ENCODE measurements at regions not wholly inside any gene's neighbourhood (a gene's known extent, or its start where the extent isn't known, plus 50 kb on each side); places are given as distances from the start of the nearest gene placed in this dataset.

DNA sequence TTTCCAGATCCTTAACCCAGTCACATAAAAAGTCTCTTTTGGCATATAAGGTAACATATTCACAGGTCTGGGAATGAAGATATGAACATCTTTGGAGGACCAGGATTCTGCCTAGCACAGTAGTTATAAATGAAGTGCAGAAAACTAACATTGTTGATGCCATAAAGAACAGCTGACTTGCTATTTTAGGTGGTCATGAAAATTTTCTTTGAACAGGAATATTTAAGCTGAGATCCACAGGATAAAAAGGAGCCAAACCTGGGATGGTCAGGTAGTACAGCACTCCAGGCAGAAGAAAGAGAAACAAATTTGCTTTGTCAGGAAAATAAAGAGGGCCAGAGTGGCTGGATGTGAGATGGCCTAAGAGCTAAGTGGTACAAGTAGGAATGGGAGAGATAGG lies 80.0 kb downstream of the CENPW start:
- FAIRE-seq (no peak), DNase-seq (ENCODE audit: extremely low spot score, insufficient read length, low read depth) (no peak)

DNA sequence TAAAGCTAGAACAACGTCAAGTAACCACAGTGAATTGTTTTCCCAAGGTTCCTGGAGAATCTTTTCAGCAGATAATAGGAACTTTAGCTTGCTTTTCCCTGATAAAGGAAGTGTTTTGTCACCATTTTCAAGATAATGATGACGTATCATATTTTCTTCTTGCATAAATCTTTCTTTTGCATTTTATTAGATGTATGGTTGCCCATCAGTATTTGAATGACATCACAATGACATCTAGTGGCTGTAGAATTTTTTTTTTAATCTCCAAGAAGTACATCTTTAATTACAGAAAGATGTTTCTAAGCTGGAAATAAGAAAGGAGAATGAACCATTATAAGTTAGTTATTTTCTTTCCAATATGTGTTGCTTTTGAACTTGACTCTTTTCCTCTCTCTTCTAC lies 83.0 kb downstream of the CENPW start:
- no peak for DNase-seq (ENCODE audit: extremely low spot score, insufficient read length, low read depth)

DNA sequence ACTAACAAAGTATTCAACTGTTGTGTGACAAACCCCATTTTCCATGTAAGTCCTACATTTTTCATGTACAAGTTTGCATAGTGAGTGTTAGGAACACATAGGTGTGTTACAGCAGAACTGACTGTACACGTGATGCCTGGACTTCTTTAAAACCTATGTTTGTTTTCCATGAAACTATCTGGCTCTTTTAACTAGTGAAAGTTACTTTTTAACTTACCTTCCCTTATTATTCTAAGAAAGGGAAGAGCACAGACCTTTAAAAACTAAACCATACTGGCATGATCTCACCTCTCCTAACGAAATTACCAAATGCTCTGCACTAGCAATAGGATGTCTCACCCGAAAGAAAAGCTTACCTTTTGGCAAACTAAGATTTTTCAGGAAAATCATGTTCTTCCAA lies 87.8 kb downstream of the CENPW start:
- DNase-seq (ENCODE audit: extremely low spot score, insufficient read length, low read depth), result no peak
- FAIRE-seq, result no peak

More for the DNA sequence above, 83.0 kb downstream of the CENPW start:
- FAIRE-seq, result no peak

DNA sequence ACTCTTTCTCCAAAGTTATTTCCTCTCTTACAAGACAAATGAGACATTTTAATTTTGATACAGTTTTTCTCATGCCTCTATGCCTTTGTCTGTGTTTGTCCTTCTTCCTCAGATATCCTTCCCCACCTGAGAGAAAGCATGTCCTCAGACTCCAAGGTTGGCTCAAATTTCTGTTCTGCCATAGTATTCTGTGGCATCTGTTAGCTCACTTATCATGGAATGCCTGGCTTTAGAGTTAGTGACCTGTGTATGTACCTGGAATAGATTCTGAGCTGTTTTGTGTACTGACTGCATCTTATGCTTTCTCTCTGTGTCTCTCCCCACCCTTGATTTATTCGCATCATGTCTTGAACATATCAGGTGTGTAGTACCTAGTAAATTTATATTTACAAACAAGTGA lies 90.0 kb downstream of the CENPW start:
- no peak for FAIRE-seq
- no peak for DNase-seq (ENCODE audit: extremely low spot score, insufficient read length, low read depth)

DNA sequence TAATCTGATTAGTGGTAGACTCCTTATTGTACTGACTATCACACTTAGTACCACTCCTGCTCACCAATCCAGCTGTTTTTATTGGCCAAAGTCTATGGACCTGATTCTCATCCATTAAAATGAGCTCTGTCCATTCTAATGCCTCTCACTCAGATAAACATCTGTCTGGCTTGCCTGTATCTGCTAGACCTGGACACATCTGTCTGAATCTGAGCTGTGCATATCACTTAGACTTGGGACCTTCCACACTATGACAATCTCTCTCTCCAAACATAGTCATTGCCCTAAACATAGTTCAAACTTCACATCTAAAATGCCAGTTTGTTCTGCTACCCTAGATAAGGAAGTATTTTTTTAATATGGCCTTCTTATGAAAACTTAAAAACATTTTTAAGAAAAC lies 92.6 kb downstream of the CENPW start:
- FAIRE-seq, result no peak
- DNase-seq (ENCODE audit: extremely low spot score, insufficient read length, low read depth), result no peak

DNA sequence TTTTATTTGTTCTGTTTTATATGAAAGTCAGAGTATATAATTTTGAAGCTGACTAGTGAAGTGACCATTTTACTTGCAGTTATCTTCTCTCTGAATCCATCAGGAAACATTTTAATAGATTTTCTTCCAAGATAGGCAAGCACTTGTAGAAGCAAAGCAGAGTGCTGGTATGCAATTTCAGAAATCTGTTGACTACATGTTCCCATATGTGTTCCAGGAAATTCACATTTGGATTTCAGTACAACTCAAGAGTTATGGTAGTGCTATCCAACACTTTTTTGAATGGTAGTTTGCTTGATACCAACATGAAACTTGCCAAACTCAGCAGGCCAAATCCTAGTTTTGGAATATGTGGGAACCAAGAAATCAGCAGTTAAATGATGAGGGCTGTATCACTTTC lies 94.0 kb downstream of the CENPW start:
- no peak for FAIRE-seq
- no peak for DNase-seq (ENCODE audit: extremely low spot score, insufficient read length, low read depth)

DNA sequence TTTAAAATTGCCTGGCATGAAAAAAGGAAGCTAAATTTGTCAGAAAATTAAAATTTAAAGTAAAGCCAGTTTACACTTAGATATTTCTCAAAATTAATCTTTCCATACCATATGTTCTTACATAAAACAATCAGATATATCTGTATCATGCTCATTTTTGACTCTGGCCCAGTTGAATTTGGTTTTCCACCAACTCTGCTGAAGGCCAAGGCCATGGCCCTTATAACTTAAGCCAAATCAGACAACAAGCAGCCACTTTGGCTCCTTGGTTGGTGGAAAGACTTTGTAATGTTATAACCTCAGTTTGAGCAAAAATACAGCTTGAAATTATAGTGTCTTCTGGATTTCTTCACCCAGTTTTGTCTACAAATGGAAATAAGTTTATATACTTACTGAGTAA lies 97.3 kb downstream of the CENPW start:
- FAIRE-seq, result no peak
- no peak for DNase-seq (ENCODE audit: extremely low spot score, insufficient read length, low read depth)

DNA sequence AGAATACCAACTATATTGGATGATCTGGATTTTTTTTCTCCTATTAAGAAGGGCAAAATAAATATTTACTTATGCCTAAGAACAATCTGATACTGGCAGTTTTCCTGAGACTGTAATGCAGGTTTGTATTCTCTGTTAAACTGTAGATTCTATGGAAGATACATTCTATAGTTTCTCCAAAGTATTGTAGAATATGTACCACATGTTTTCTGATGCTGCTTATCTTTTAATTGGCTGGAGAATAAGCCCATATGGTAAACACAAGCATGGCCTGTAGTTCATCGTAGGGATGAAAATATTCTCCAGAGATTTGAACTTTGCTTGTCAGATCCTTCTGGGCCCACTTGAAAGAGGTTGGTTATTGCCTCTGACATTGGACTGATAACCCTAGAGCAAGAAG lies 99.1 kb downstream of the CENPW start:
- no peak for FAIRE-seq
- no peak for DNase-seq (ENCODE audit: extremely low spot score, insufficient read length, low read depth)

DNA sequence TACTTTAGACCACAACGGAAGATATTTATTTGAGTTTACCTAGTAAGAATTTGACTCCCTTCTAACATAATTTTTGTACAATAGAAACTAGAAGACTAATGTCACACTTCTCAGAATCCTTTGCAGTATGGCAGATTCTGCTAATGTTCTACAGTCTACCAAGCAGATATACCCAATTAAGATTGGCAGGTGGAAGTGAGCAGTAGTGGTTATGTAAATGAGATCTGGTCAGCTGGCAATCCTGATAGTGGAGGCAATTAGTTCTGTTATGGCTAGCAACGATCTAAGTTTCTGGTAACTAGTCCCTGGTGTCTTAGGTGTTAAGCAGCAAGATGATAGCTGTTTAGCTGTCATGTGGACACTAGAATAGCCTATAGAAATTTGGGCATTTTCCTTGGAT lies 101.0 kb downstream of the CENPW start:
- FAIRE-seq (no peak), DNase-seq (ENCODE audit: extremely low spot score, insufficient read length, low read depth) (no peak)

DNA sequence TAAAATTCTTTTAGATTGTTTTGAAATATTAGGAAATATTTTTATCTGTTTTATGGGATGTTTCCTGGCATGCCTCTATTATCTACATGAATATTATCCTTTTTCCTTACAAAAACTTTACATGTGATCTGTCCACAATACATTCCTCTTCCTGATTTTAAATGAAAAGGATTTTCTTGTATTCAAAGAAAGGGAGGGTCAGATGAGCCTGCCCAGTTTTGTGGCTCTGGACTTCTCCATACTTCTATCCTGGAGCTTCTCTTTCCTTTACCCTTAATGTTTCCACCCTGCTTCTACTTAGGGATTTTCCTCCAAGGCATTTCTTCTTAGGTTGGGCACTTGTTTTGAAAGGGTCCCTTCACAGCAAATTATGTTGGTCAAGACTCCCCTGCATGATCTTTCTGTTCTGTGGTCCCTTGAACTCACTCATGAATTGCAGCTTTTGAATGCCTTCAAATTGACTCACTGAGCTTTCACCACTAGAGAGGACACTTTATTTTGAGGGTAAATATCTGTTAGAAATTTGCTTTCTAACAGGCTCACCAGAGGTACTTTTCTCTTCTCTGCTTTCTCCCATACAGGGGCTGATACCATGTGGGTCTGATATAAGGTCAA lies 104.9 kb downstream of the CENPW start:
- no peak for DNase-seq (ENCODE audit: extremely low spot score, insufficient read length, low read depth)
- no peak for FAIRE-seq

DNA sequence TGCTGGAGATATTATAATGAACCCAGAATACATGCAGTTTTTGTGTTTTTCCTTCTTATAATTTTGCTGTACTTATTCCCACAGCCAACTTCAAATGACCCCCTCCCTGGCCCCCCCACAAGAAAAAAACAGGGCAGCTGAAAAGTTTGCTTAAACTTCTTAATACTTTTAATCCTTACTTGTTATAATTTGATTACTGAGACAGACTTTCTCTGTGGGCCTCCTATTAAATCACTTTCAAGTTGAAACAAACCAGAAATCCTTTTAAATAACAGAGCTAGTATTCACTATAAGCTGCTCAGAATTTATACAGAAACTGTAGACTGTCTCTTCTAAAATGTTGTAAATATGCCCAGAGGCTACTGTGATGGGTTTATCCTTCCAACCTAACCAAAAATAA lies 106.3 kb downstream of the CENPW start:
- FAIRE-seq (no peak), DNase-seq (ENCODE audit: extremely low spot score, insufficient read length, low read depth) (no peak)

DNA sequence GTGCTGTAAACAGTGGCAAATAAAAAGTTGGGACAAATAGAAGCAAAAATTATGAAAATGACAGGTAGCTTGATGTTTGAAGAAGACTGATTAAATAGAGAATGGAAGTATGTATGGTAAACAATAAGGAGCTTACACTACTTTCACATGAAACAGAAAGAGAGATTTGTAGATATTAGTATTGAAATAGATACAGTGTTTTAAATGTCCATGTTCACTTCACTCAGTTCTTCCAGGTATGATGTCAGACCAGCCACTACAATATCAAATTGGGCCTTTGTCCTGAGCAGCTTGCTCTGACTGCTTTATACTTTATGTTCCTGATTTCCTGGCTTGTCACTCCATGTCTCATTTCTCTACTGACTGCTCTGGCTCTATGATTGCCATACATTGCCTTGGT lies 107.5 kb downstream of the CENPW start:
- FAIRE-seq (no peak), DNase-seq (ENCODE audit: extremely low spot score, insufficient read length, low read depth) (no peak)

DNA sequence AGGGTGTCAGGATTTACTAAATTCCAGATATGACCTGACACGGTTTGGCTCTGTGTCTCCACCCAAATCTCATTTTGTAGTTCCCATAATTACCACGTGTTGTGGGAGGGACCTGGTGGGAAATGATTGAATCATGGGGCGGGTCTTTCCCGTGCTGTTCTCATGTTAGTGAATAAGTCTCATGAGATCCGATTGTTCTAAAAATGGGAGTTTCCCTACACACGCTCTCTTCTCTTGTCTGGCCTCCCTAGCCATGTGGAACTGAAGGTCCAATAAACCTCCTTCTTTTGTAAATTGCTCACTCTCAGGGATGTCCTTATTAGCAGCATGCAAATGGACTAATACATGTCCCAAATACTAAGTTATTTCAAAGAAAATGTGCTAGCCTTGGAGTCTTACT lies 121.1 kb downstream of the CENPW start:
- no peak for FAIRE-seq
- DNase-seq (ENCODE audit: extremely low spot score, insufficient read length, low read depth), result no peak

DNA sequence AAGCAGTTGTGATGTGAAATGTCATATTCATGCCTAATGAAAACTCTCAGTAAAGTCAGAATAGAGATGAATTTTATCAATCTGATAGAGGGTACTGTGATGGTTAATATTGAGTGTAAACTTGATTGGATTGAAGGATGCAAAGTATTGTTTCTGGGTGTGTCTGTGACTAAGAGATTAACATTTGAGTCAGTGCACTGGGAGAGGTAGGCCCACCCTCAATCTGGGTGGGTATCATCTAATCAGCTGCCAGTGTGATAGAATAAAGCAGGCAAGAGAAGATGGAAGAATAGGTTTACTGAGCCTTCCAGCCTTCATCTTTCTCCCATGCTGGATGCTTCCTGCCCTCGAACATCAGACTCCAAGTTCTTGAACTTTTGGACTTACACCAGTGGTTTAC lies 124.3 kb downstream of the CENPW start:
- FAIRE-seq (no peak), DNase-seq (ENCODE audit: extremely low spot score, insufficient read length, low read depth) (no peak)

DNA sequence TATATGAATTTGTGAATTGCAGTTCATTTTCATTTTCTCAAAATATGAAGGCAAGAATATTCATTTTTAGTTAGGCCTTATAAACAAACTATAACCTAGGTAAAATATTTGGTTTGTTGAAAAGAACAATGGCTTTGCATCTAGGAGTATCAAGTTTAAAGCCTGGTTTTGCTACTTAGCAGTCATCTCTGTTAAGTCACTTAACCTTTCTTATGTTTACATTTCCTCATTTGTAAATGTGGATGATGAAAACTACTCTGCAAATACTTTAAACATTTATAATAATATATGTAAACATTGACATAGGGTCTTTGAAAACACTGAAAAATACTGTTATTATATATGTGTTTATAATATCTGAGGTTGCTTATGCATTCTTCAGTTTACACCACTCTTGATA lies 135.5 kb downstream of the CENPW start:
- FAIRE-seq, result no peak
- DNase-seq (ENCODE audit: extremely low spot score, insufficient read length, low read depth), result no peak

DNA sequence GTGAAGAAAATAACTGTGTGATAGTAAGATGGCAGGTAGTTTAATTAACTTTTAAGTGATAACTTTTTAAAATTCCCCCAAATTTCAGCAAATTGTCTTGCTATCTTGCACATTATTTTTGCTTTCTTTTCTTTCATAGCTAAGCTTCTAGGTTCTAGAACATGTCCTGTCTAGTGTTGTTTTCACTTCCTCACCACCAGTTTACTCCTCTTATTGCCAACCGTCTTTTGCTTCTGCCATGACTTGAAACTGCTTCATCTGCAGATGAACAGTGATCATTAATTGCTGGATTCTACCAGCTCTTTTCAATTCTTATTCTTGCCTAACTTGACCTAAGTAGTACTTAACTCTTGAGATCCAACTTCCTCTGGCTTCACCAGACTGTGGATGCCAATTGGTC lies 137.8 kb downstream of the CENPW start:
- no peak for DNase-seq (ENCODE audit: extremely low spot score, insufficient read length, low read depth)
- no peak for FAIRE-seq

DNA sequence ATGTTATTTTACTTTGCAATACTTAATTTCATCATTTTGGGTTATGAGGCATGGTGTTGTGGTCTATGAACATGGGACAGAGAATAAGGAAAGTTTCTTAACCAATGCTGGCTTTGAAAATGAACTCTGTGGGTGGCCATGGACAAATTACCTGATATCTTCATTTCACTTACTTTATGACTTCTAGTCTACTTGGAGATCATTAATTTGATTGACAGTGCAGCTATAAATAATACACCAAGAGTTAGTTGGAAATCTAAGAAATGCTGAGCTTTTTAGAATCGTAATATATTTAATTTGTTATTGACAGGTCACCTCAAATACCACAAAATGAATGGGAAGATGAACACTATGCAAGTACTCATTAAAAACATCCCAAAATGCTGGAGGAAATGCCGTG lies 140.4 kb downstream of the CENPW start:
- FAIRE-seq, result no peak

DNA sequence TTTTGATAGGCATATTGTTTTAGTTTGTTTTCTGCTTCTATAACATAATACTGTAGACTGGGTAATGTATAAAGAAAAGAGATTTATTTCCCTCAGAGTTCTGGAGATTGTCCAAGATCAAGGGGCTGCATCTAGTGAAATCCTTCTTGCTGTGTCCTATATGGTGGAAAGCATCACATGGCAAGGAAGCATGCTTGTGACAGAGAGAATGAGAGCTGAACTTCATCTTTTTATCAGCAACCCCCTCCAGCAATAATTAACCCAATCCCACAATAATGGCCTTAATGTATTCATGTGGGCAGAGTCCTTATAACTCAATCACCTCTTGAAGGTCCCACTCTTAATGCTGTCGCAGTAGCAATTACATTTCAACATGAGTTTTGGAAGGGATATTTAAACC lies 141.4 kb downstream of the CENPW start:
- DNase-seq (ENCODE audit: extremely low spot score, insufficient read length, low read depth), result no peak
- FAIRE-seq, result no peak

More for the DNA sequence above, 140.4 kb downstream of the CENPW start:
- DNase-seq (ENCODE audit: extremely low spot score, insufficient read length, low read depth), result no peak

DNA sequence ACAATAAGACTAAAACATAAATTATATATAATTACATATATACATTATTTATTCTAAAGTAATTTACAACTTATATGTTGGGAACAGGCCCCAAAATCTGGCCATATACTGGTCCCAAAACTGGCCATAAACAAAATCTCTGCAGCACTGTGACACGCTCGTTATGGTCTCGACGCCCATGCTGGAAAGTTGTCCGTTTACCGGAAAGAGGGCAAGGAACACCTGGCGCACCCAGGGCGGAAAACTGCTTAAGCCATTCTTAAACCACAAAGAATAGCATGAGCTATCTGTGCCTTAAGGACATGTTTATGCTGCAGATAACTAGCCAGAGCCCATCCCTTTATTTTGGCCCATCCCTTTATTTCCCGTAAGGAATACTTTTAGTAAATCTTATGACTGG lies 164.9 kb downstream of the CENPW start:
- no peak for FAIRE-seq
- no peak for DNase-seq (ENCODE audit: extremely low spot score, insufficient read length, low read depth)

DNA sequence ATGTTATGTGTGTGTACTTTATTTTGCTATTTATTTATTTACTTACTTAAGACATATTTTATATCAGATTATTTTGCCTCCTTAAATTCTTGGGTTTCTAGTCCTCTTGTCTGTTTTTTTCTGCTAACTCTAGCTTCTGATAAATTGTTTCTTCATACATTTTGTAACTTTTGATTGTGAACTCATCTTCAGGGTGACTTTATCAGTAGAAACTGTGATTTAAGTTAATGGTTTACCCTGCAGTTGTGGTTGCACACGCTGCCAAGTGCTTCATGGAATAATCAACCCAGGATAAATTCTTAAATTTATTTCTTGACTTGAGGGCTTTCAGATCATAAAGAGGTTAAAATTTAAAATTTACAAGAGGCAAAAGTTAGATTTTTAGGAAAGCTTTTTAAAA lies 173.3 kb downstream of the CENPW start:
- DNase-seq (ENCODE audit: extremely low spot score, insufficient read length, low read depth) (no peak), FAIRE-seq (no peak)

DNA sequence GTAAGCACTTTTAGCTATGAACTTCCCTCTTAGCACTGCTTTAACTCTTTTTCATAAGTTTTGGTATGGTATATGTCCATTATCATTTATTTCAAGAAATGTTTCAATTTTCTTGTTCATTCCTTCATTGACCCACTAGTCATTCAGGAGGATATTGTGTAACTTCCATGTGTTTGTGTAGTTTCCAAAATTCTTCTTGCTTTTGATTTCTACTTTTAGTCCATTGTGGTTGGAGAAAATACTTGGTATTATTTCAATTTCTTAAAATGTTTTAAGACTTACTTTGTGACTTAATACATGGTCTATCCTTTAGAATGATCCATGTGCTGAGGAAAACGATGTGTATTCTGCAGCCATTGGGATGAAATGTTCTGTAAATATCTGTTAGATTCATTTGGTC lies 176.5 kb downstream of the CENPW start:
- FAIRE-seq (no peak), DNase-seq (ENCODE audit: extremely low spot score, insufficient read length, low read depth) (no peak)

DNA sequence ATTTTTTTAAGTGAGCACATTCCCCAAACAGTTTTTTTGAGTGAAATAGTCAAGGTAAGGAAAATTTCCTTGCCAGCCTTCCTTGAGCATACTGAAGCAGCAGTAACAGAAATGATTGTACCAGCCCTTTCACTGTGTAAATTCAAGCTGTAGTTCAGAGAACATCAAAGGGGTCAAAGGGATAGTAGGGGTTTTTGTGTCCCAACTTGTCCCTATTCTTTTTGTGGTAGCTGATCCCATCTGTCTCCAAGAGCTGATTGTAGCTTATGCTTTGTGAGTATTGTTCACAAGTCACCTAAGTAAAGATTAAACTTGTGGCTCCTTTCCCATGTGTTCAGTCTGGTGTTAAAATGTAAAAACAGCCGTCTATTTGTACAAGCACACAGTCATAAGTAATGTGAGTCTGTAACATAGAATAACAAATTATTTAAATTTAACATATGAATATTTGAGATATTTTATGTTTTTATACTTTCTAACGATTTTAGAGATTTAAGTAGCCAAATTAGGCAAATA lies 185.0 kb downstream of the CENPW start:
- FAIRE-seq, result no peak
- DNase-seq (ENCODE audit: extremely low spot score, insufficient read length, low read depth), result no peak

DNA sequence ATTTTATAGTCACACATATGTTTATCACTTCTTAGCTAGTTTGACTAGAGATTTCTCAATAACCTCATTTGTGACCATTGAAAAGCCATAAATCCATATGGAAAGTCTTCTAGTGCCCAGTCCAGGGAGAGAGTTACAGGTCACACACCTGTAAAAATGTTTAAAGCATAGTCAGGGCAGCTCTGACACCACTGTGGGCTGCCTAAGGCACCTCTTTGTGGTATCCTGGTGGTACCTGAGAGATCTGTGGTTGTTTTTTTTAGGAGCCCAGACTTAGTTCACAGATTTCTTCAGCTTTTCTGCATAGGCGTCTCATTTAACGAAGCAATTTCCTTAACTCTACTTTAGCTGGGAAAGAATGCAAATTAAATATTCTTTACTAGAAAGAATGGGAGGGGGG lies 186.6 kb downstream of the CENPW start:
- FAIRE-seq (no peak), DNase-seq (ENCODE audit: extremely low spot score, insufficient read length, low read depth) (no peak)

All from GM18507 (cell line).